HCT116 (cell line): ENCODE measurements at regions not wholly inside any gene's neighbourhood (a gene's known extent, or its start where the extent isn't known, plus 50 kb on each side); places are given as distances from the start of the nearest gene placed in this dataset.

Source experiments
- ATAC-seq: fragments of 200-7000 bp; cut with Tn5 transposase; 2 replicates; pipeline ENCODE4 v1.9.1; 2020; ENCODE audit warnings: mild to moderate bottlenecking, moderate library complexity
- BruUV-seq: library from RNA; stranded (reverse); fragments of 400-500 nt; replicated peaks from 2 replicates; lab custom pipeline; 2021; lab: Mats Ljungman, UMichigan
- CTCF ChIA-PET: fragments of 300-600 bp; sonication (Branson Sonifier 250); formaldehyde crosslinking; loops from one replicate; lab custom pipeline; 2021; ENCODE audit warnings: antibody characterized with exemption; lab: Charles Lee
- POLR2A ChIA-PET: fragments of 300-600, 350-600 bp; sonication (Branson Sonifier 250); formaldehyde crosslinking; loops from one replicate; lab custom pipeline; 2021; ENCODE audit warnings: antibody characterized with exemption; lab: Charles Lee
- RAD21 ChIA-PET, 2 experiments: fragments of 300-600 bp; sonication (Branson Sonifier 250); formaldehyde crosslinking; loops; one replicate each; lab custom pipeline; 2023; ENCODE audit warnings: low total read pairs in 2 of 2; ENCODE audit not compliant: uncharacterized antibody in 2 of 2, unreplicated experiment in 2 of 2, low non-redundant PET in 1 of 2; lab: Charles Lee
- DNase-seq: peaks from one replicate; pipeline ENCODE4 v3.0.0-alpha.2; 2010; ENCODE audit warnings: low read depth, low spot score
- H2AFZ ChIP-seq: fragments of 200-600 bp; shearing (Covaris generic), sonication (generic); 2 replicates; pipeline ENCODE4 v1.6.1; 2017; ENCODE audit warnings: low read depth, mixed run types, mixed read lengths, antibody characterized with exemption, low read length; ENCODE audit not compliant: poor library complexity, severe bottlenecking
- H3K27ac ChIP-seq: 2 replicates; pipeline ENCODE4 v1.5.1; 2012; ENCODE audit warnings: low read depth, low read length
- H3K27me3 ChIP-seq: fragments of 200-600 bp; sonication (generic); 2 replicates; pipeline ENCODE4 v1.6.1; 2016; ENCODE audit warnings: mixed run types, low read length, mixed read lengths; ENCODE audit not compliant: insufficient read depth
- H3K36me3 ChIP-seq, 2 experiments: fragments of 200-500 bp in 1 of 2; fragments of 200-600 bp in 1 of 2; sonication (Bioruptor generic) in 1 of 2; sonication (generic) in 1 of 2; 2 replicates each; pipeline versions ENCODE4 v1.5.1 to v1.6.1; 2014 to 2016; ENCODE audit warnings: low read length in 2 of 2, inconsistent platforms in 1 of 2, mixed read lengths in 1 of 2, mixed run types in 1 of 2; ENCODE audit not compliant: insufficient read depth in 2 of 2, control insufficient read depth in 1 of 2
- H3K4me1 ChIP-seq, 2 experiments: fragments of 200-600 bp in 1 of 2; sonication (generic) in 1 of 2; 2 replicates each; pipeline versions ENCODE4 v1.5.1 to v1.6.1; 2012 to 2017; ENCODE audit warnings: low read length in 2 of 2, inconsistent platforms in 1 of 2, mild to moderate bottlenecking in 1 of 2, mixed read lengths in 1 of 2, mixed run types in 1 of 2, moderate library complexity in 1 of 2; ENCODE audit not compliant: insufficient read depth in 2 of 2, control insufficient read depth in 1 of 2
- H3K4me2 ChIP-seq: fragments of 200-600 bp; sonication (generic); 2 replicates; pipeline ENCODE4 v1.6.1; 2017; ENCODE audit warnings: mixed run types, low read length, mixed read lengths
- H3K4me3 ChIP-seq, 2 experiments: fragments of 200-600 bp in 1 of 2; sonication (generic) in 1 of 2; replicated peaks in 1 of 2; 2 replicates each; pipeline ENCODE4 v1.5.1; 2011 to 2016; ENCODE audit warnings: low read length in 2 of 2, control low read depth in 1 of 2, low read depth in 1 of 2, mild to moderate bottlenecking in 1 of 2, mixed read lengths in 1 of 2, mixed run types in 1 of 2
- H3K79me2 ChIP-seq: fragments of 200-600 bp; sonication (generic); 2 replicates; pipeline ENCODE4 v1.6.1; 2017; ENCODE audit warnings: mild to moderate bottlenecking, mixed run types, low read length, moderate library complexity, mixed read lengths; ENCODE audit not compliant: insufficient read depth
- H3K9ac ChIP-seq: fragments of 200-600 bp; sonication (generic); 2 replicates; pipeline ENCODE4 v1.6.1; 2016; ENCODE audit warnings: low read length, mixed read lengths
- H3K9me2 ChIP-seq: fragments of 200-600 bp; sonication (generic), shearing (Covaris generic); 2 replicates; pipeline ENCODE4 v1.6.1; 2017; ENCODE audit warnings: mixed run types, mild to moderate bottlenecking, moderate library complexity; ENCODE audit not compliant: insufficient read depth
- H3K9me3 ChIP-seq, 2 experiments: fragments of 200-500 bp in 1 of 2; fragments of 200-600 bp in 1 of 2; sonication (Bioruptor generic) in 1 of 2; sonication (generic) in 1 of 2; 2 replicates each; pipeline ENCODE4 v1.6.1; 2014 to 2017; ENCODE audit warnings: low read length in 2 of 2, mixed read lengths in 2 of 2, inconsistent platforms in 1 of 2, low read depth in 1 of 2, mild to moderate bottlenecking in 1 of 2, mixed run types in 1 of 2, moderate library complexity in 1 of 2; ENCODE audit not compliant: control insufficient read depth in 1 of 2, insufficient read depth in 1 of 2
- H4K20me1 ChIP-seq: fragments of 200-600 bp; sonication (generic), shearing (Covaris generic); 2 replicates; pipeline ENCODE4 v1.6.1; 2017; ENCODE audit warnings: mixed run types, mild to moderate bottlenecking, moderate library complexity; ENCODE audit not compliant: insufficient read depth
- CTCF ChIP-seq, 3 experiments: fragments of 200-600 bp in 1 of 3; sonication (generic) in 1 of 3; IDR thresholded peaks in 2 of 3; conservative IDR thresholded peaks in 1 of 3; 2 replicates each; pipeline ENCODE4 v1.5.1; 2012 to 2017; ENCODE audit warnings: low read depth in 2 of 3, low read length in 2 of 3, antibody characterized with exemption in 1 of 3, borderline replicate concordance in 1 of 3, control low read depth in 1 of 3, mild to moderate bottlenecking in 1 of 3, mixed read lengths in 1 of 3, mixed run types in 1 of 3, moderate library complexity in 1 of 3; ENCODE audit not compliant: insufficient read depth in 1 of 3
- JUND ChIP-seq: IDR thresholded peaks from 2 replicates; pipeline ENCODE4 v1.6.1; 2012
- intact Hi-C: fragments of 100-400 bp; cut with micrococcal nuclease; formaldehyde crosslinking; loops from 2 replicates; pipeline ENCODE4 v1.10.0; 2022

- Histone ChIP-seq H3K36me3 (no peaks in the 10 kb centered on the region), H3K9me3 (no peaks in the 10 kb centered on the region), H3K4me3 (no peak overlapping the region), H3K27me3 (no peaks in the 10 kb centered on the region), H3K9ac (no peak overlapping the region), H3K9me2 (no peaks in the 10 kb centered on the region), H4K20me1 (no peaks in the 10 kb centered on the region), H3K4me2 (no peak overlapping the region), H3K79me2 (no peaks in the 10 kb centered on the region), H3K27ac (no peak overlapping the region), H3K4me1 (no peaks in the 10 kb centered on the region), H2AFZ (no peak overlapping the region)
- TF ChIP-seq CTCF (IDR thresholded peaks at IDR 0.05 in 2 of 3, conservative IDR thresholded peaks at IDR 0.05 in 1 of 3; ENCODE audit: borderline replicate concordance in 1 of 3, insufficient read depth in 1 of 3, low read depth in 2 of 3, low read length in 2 of 3) (peak in 2 of 3 experiments; percentile 17 to 35; a peak in 3 of 6 replicates), JUND (no peak)
- intact Hi-C loops, result no loop called here
- BruUV-seq, result no TSS peak
- RAD21 ChIA-PET, result no interaction called here
- CTCF ChIA-PET, result no interaction called here
- no peak for DNase-seq
- ATAC-seq, result no peak
- POLR2A ChIA-PET, result no interaction called here
Observed at GRCh38 chr3:187430576-187430975, 62.4 kb downstream of the RTP4 start.
